Activated B cell treated with CpG ODN at 0.5 μM for 24 hours (primary cell): ENCODE measurements at regions not wholly inside any gene's neighbourhood (a gene's known extent, or its start where the extent isn't known, plus 50 kb on each side); places are given as distances from the start of the nearest gene placed in this dataset.

Source experiments
- ATAC-seq: fragments of 200-7000 bp; cut with Tn5 transposase; one replicate; pipeline ENCODE4 v1.10.0; 2021; ENCODE audit warnings: low read depth, mild to moderate bottlenecking, moderate library complexity
- CTCF ChIA-PET: fragments of 350-600 bp; sonication (Branson Sonifier 250); formaldehyde crosslinking; loops from one replicate; lab custom pipeline; 2021; ENCODE audit warnings: antibody characterized with exemption; lab: Charles Lee
- POLR2A ChIA-PET: fragments of 350-600 bp; sonication (Branson Sonifier 250); formaldehyde crosslinking; loops from one replicate; lab custom pipeline; 2021; ENCODE audit warnings: antibody characterized with exemption; lab: Charles Lee
- DNase-seq: peaks from one replicate; pipeline ENCODE4 v3.0.0; 2022
- H3K27ac Mint-ChIP-seq: one replicate; pipeline ENCODE4 v1.8.0; 2020; ENCODE audit warnings: mixed read lengths
- H3K27me3 Mint-ChIP-seq: one replicate; pipeline ENCODE4 v1.8.0; 2021; ENCODE audit warnings: mixed read lengths
- H3K36me3 Mint-ChIP-seq: one replicate; pipeline ENCODE4 v1.8.0; 2021; ENCODE audit warnings: low read depth, mixed read lengths
- H3K4me1 Mint-ChIP-seq: one replicate; pipeline ENCODE4 v1.8.0; 2021; ENCODE audit warnings: mixed read lengths
- H3K4me3 Mint-ChIP-seq: one replicate; pipeline ENCODE4 v1.8.0; 2020; ENCODE audit warnings: mild to moderate bottlenecking, mixed read lengths
- H3K9me3 Mint-ChIP-seq: one replicate; pipeline ENCODE4 v1.8.0; 2020; ENCODE audit warnings: mixed read lengths
- CTCF ChIP-seq: fragments of 200-600 bp; IDR thresholded peaks from one replicate; pipeline ENCODE4 v1.8.0; 2022; ENCODE audit warnings: antibody characterized with exemption, mild to moderate bottlenecking
- intact Hi-C: fragments of 100-400 bp; cut with micrococcal nuclease; formaldehyde crosslinking; loops from one replicate; pipeline ENCODE4 v1.15.1; 2024

DNA sequence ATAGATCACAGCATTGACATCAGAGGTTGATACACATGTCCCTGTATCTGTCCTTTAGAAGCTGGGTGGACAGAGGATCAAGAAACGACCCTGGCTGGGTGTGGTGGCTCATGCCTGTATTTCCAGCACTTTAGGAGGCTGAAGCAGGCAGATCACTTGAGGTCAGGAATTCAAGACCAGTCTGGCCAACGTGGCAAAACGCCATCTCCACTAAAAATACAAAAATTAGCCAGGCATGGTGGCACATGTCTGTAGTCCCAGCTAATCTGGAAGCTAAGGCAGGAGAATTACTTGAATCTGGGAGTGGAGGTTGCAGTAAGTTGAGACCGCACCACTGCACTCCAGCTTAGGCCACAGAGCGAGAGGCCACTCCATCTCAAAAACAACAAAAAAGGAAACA lies 300.4 kb upstream of the AMELY start:
- Mint-ChIP-seq H3K36me3 (no peaks in the 10 kb centered on the region), H3K9me3 (no peaks in the 10 kb centered on the region), H3K27ac (no peak overlapping the region), H3K27me3 (no peaks in the 10 kb centered on the region), H3K4me3 (no peak overlapping the region), H3K4me1 (no peaks in the 10 kb centered on the region)
- DNase-seq (no peak), ATAC-seq (no peak)
- TF ChIP-seq CTCF = no peak
- intact Hi-C loops = no loop called here
- CTCF ChIA-PET = no interaction called here
- POLR2A ChIA-PET = no interaction called here

- no peaks in the 10 kb centered on the region for H3K4me1 Mint-ChIP-seq
- ChIA-PET POLR2A (no interaction called here), CTCF (no interaction called here)
- H3K27me3 Mint-ChIP-seq = no peaks in the 10 kb centered on the region
- no peak for TF ChIP-seq CTCF
- no peak overlapping the region for H3K27ac Mint-ChIP-seq
- no peaks in the 10 kb centered on the region for H3K9me3 Mint-ChIP-seq
- intact Hi-C loops = no loop called here
- DNase-seq (no peak), ATAC-seq (no peak)
- no peaks in the 10 kb centered on the region for H3K36me3 Mint-ChIP-seq
- no peak overlapping the region for H3K4me3 Mint-ChIP-seq
Observed at GRCh38 chrY:7204456-7204855, 292.9 kb upstream of the AMELY start.

GRCh38 chrY:7182591-7182990 lies 271.0 kb upstream of the AMELY start:
- Mint-ChIP-seq H3K36me3 (no peaks in the 10 kb centered on the region), H3K4me3 (no peak overlapping the region), H3K4me1 (no peaks in the 10 kb centered on the region), H3K9me3 (peaks cover 2% of the 10 kb centered on the region), H3K27ac (no peak overlapping the region), H3K27me3 (no peaks in the 10 kb centered on the region)
- ChIA-PET CTCF (no interaction called here), POLR2A (no interaction called here)
- DNase-seq (no peak), ATAC-seq (no peak)
- intact Hi-C loops = no loop called here
- no peak for TF ChIP-seq CTCF

DNA sequence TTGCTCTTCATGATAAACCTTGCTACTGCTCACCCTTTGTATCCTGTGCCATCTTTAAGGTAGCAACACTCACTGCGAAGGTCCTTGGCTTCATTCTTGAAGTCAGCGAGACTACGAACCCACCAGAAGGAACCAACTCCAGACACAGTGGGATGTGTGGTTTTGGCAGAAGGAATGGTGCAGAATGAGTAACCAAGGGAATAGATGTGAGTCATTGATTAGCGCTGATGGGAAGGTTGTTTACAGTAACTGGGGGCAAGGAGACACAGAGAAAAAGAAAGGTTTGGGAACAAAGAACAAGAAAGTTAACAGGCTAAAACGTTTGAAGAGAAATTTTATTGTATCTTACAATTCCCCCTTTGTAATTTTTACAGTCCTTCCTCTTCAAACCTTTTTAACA lies 266.1 kb upstream of the AMELY start:
- H3K4me3 Mint-ChIP-seq = no peak overlapping the region
- ChIA-PET POLR2A (no interaction called here), CTCF (no interaction called here)
- intact Hi-C loops = no loop called here
- DNase-seq (no peak), ATAC-seq (no peak)
- H3K36me3 Mint-ChIP-seq = no peaks in the 10 kb centered on the region
- no peak overlapping the region for H3K27ac Mint-ChIP-seq
- TF ChIP-seq CTCF = no peak
- H3K27me3 Mint-ChIP-seq = no peaks in the 10 kb centered on the region
- no peaks in the 10 kb centered on the region for H3K4me1 Mint-ChIP-seq
- H3K9me3 Mint-ChIP-seq = no peaks in the 10 kb centered on the region

GRCh38 chrY:7169475-7169874 lies 257.9 kb upstream of the AMELY start:
- Mint-ChIP-seq H3K4me1 (no peaks in the 10 kb centered on the region), H3K27me3 (no peaks in the 10 kb centered on the region), H3K27ac (no peak overlapping the region), H3K36me3 (no peaks in the 10 kb centered on the region), H3K4me3 (no peak overlapping the region), H3K9me3 (no peaks in the 10 kb centered on the region)
- ChIA-PET POLR2A (no interaction called here), CTCF (no interaction called here)
- TF ChIP-seq CTCF = no peak
- DNase-seq (no peak), ATAC-seq (no peak)
- intact Hi-C loops = no loop called here
